ENCODE measurements at regions not wholly inside any gene's neighbourhood (a gene's known extent, or its start where the extent isn't known, plus 50 kb on each side); places are given as distances from the start of the nearest gene placed in this dataset.
"Not testable (repeated sequence)": the region's sequence is repeated elsewhere in the genome, so short reads cannot be mapped to it uniquely, and the experiment has no call there.

DNA sequence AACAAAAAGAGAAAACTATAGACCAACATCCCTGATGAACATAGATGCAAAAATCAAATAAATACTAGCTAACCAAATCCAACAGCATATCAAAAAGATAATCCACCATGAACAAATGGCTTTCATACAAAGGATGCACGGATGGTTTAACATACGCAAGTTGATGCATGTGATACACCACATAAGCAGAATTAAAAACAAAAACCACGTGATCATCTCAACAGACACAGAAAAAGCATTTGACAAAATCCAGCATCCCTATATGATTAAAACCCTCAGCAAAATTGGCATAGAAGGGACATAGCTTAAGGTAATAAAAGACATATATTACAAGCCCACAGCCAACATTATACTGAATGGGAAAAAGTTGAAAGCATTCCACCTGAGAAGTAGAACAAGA is 125.9 kb downstream of the RTP4 start:
- not testable (repeated sequence) for TF ChIP-seq YY1 (IDR thresholded peaks at IDR 0.05; ENCODE audit: insufficient read depth, insufficient read length); SUZ12 (IDR thresholded peaks at IDR 0.05; ENCODE audit: extremely low read depth, insufficient read depth, insufficient read length); ZNF274 (IDR thresholded peaks at IDR 0.05; ENCODE audit: low read depth, low read length)

Measured in NT2/D1 (cell line).